Ishikawa (cell line): ENCODE measurements at regions not wholly inside any gene's neighbourhood (a gene's known extent, or its start where the extent isn't known, plus 50 kb on each side); places are given as distances from the start of the nearest gene placed in this dataset.

ENCODE experiments used
- EP300 ChIP-seq: IDR thresholded peaks from 2 replicates; pipeline ENCODE4 v1.6.1; 2012; ENCODE audit warnings: borderline replicate concordance
- FOXM1 ChIP-seq: IDR thresholded peaks from 2 replicates; pipeline ENCODE4 v1.6.1; 2012; ENCODE audit warnings: low read depth, borderline replicate concordance
- MAX ChIP-seq: IDR thresholded peaks from 2 replicates; pipeline ENCODE4 v1.6.1; 2012
- NFIC ChIP-seq: IDR thresholded peaks from 2 replicates; pipeline ENCODE4 v1.6.1; 2012
- REST ChIP-seq: IDR thresholded peaks from 2 replicates; pipeline ENCODE4 v1.6.1; 2012; ENCODE audit warnings: low read depth, mild to moderate bottlenecking
- TCF12 ChIP-seq: IDR thresholded peaks from 2 replicates; pipeline ENCODE4 v1.6.1; 2012; ENCODE audit warnings: low read depth
- USF1 ChIP-seq: IDR thresholded peaks from 2 replicates; pipeline ENCODE4 v1.6.1; 2012
- ZBTB7A ChIP-seq: IDR thresholded peaks from 2 replicates; pipeline ENCODE4 v1.6.1; 2012; ENCODE audit warnings: low read depth

- no peak for TF ChIP-seq EP300
- TF ChIP-seq ZBTB7A = no peak
- no peak for TF ChIP-seq USF1
- TF ChIP-seq TCF12 = no peak
- TF ChIP-seq MAX = no peak
- no peak for TF ChIP-seq FOXM1
- no peak for TF ChIP-seq NFIC
- no peak for TF ChIP-seq REST
These were observed 289.7 kb downstream of the EN1 start for GRCh38 chr2:118557791-118558190.
